ENCODE measurements at regions not wholly inside any gene's neighbourhood (a gene's known extent, or its start where the extent isn't known, plus 50 kb on each side); places are given as distances from the start of the nearest gene placed in this dataset.

- TF ChIP-seq POLR2A (IDR thresholded peaks at IDR 0.05; ENCODE audit: low read depth, low read length) (no peak), POLR2AphosphoS5 (IDR thresholded peaks at IDR 0.05; ENCODE audit: low read depth, low read length) (no peak)
These were observed 159.1 kb upstream of the USP24 start for GRCh38 chr1:55374216-55374615.
